ENCODE measurements at regions not wholly inside any gene's neighbourhood (a gene's known extent, or its start where the extent isn't known, plus 50 kb on each side); places are given as distances from the start of the nearest gene placed in this dataset.

DNA sequence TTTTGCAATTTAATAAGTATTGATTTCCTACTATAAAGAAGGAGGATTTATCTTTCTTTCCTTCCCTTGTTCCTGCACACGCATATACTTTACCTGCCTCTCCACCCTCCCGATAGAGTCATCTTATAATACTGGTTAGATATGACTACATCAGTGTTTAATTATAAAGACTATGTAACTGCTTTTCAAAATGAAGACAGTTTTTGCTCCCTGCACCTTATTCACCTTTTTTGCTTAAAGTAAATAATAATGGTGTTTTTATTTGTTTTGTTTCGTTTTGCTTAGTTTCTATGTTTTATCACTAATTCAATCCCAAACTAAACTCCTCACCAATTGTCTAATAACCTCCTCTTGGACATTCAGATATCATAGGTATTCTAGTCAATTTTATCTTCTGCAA is 101.9 kb upstream of the RORA start:
- peaks cover 15% of the 10 kb centered on the region for H3K27me3 Mint-ChIP-seq (ENCODE audit: insufficient read depth, unreplicated experiment)
- no peaks in the 10 kb centered on the region for H3K4me1 Mint-ChIP-seq (ENCODE audit: low read depth, unreplicated experiment)
- no peak overlapping the region for H3K4me3 Mint-ChIP-seq (ENCODE audit: unreplicated experiment)
- H3K36me3 ChIP-seq (ENCODE audit: control insufficient read depth, insufficient read depth, low read length), result no peaks in the 10 kb centered on the region
- H3K9me3 ChIP-seq, result no peaks in the 10 kb centered on the region
- intact Hi-C loops (cut with micrococcal nuclease; ENCODE audit: unreplicated experiment), result no loop called here
- H3K36me3 Mint-ChIP-seq (ENCODE audit: insufficient read depth, unreplicated experiment), result no peaks in the 10 kb centered on the region
- TF ChIP-seq, protein P1, sequence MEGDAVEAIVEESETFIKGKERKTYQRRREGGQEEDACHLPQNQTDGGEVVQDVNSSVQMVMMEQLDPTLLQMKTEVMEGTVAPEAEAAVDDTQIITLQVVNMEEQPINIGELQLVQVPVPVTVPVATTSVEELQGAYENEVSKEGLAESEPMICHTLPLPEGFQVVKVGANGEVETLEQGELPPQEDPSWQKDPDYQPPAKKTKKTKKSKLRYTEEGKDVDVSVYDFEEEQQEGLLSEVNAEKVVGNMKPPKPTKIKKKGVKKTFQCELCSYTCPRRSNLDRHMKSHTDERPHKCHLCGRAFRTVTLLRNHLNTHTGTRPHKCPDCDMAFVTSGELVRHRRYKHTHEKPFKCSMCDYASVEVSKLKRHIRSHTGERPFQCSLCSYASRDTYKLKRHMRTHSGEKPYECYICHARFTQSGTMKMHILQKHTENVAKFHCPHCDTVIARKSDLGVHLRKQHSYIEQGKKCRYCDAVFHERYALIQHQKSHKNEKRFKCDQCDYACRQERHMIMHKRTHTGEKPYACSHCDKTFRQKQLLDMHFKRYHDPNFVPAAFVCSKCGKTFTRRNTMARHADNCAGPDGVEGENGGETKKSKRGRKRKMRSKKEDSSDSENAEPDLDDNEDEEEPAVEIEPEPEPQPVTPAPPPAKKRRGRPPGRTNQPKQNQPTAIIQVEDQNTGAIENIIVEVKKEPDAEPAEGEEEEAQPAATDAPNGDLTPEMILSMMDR (IDR thresholded peaks at IDR 0.05; ENCODE audit: insufficient read depth in 1 of 2, low read depth in 1 of 2, low read length in 1 of 2, severe bottlenecking in 1 of 2, unreplicated experiment in 1 of 2), result no peak
- no peaks in the 10 kb centered on the region for H3K9me3 Mint-ChIP-seq (ENCODE audit: unreplicated experiment)
- H3K4me1 ChIP-seq, result no peaks in the 10 kb centered on the region
- BruUV-seq (replicated peaks), result no TSS peak
- CTCF ChIA-PET, result no interaction called here
- no peaks in the 10 kb centered on the region for H3K27me3 ChIP-seq (replicated peaks; ENCODE audit: control insufficient read depth, insufficient read depth, low read length)
- no peak for DNase-seq
- H3K4me3 ChIP-seq (ENCODE audit: low read depth, low read length), result no peak overlapping the region
- no peak overlapping the region for H3K27ac Mint-ChIP-seq (ENCODE audit: unreplicated experiment)
- POLR2A ChIA-PET, result no interaction called here

DNA sequence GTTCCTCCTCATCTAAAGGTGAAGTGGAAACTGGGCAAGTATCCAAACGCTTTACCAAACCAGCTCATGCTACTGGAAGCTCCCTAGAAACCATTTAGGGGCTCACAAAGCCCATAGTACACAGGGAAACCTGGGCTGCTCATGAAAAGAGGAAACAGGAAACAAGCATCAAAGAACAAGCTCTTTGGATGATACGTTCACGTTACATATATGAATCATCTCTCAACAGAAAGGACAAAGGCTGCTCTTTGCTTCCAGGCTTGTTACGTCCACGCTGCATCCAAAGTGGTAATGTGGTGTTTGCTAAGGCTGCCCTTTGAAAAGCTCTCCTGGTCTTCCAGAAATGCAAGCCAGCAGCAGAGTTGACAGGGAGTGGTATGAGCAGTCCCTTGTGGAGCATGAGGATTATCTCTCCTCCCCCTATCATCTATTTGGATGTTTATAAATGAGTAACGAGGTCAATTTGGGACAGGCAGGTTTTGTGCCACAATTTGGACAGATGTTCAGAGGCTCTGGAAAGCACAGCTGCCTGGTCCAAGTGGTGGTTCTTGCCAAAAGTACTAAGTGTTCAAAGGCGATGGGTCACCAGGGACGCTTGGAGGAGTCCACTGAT is 98.0 kb upstream of the RORA start:
- Mint-ChIP-seq H3K4me1 (ENCODE audit: low read depth, unreplicated experiment) (no peaks in the 10 kb centered on the region), H3K27me3 (ENCODE audit: insufficient read depth, unreplicated experiment) (peaks cover 9% of the 10 kb centered on the region), H3K9me3 (ENCODE audit: unreplicated experiment) (no peaks in the 10 kb centered on the region), H3K4me3 (ENCODE audit: unreplicated experiment) (no peak overlapping the region), H3K27ac (ENCODE audit: unreplicated experiment) (no peak overlapping the region), H3K36me3 (ENCODE audit: insufficient read depth, unreplicated experiment) (no peaks in the 10 kb centered on the region)
- ChIA-PET POLR2A (no interaction called here), CTCF (no interaction called here)
- no peaks in the 10 kb centered on the region for H3K36me3 ChIP-seq (ENCODE audit: control insufficient read depth, insufficient read depth, low read length)
- BruUV-seq (replicated peaks), result no TSS peak
- no peaks in the 10 kb centered on the region for H3K9me3 ChIP-seq
- no peak overlapping the region for H3K4me3 ChIP-seq (ENCODE audit: low read depth, low read length)
- no peak for DNase-seq
- H3K27me3 ChIP-seq (replicated peaks; ENCODE audit: control insufficient read depth, insufficient read depth, low read length), result no peaks in the 10 kb centered on the region
- H3K4me1 ChIP-seq, result no peaks in the 10 kb centered on the region
- intact Hi-C loops (cut with micrococcal nuclease; ENCODE audit: unreplicated experiment), result no loop called here
- TF ChIP-seq, protein P1 (IDR thresholded peaks at IDR 0.05; ENCODE audit: insufficient read depth in 1 of 2, low read depth in 1 of 2, low read length in 1 of 2, severe bottlenecking in 1 of 2, unreplicated experiment in 1 of 2), result no peak

GRCh38 chr15:61319892-61320291 is 90.8 kb upstream of the RORA start:
- TF ChIP-seq, protein P1 (IDR thresholded peaks at IDR 0.05; ENCODE audit: insufficient read depth in 1 of 2, low read depth in 1 of 2, low read length in 1 of 2, severe bottlenecking in 1 of 2, unreplicated experiment in 1 of 2), result no peak

More at GRCh38 chr15:61319892-61320291, 90.8 kb upstream of the RORA start:
- BruUV-seq (replicated peaks), result no TSS peak
- peaks cover 17% of the 10 kb centered on the region for H3K27me3 Mint-ChIP-seq (ENCODE audit: insufficient read depth, unreplicated experiment)
- no peak overlapping the region for H3K27ac Mint-ChIP-seq (ENCODE audit: unreplicated experiment)
- Histone ChIP-seq H3K9me3 (no peaks in the 10 kb centered on the region), H3K27me3 (replicated peaks; ENCODE audit: control insufficient read depth, insufficient read depth, low read length) (no peaks in the 10 kb centered on the region), H3K36me3 (ENCODE audit: control insufficient read depth, insufficient read depth, low read length) (no peaks in the 10 kb centered on the region), H3K4me1 (no peaks in the 10 kb centered on the region), H3K4me3 (ENCODE audit: low read depth, low read length) (no peak overlapping the region)
- H3K36me3 Mint-ChIP-seq (ENCODE audit: insufficient read depth, unreplicated experiment), result no peaks in the 10 kb centered on the region
- CTCF ChIA-PET, result no interaction called here
- no peak for DNase-seq
- intact Hi-C loops (cut with micrococcal nuclease; ENCODE audit: unreplicated experiment), result no loop called here
- H3K4me3 Mint-ChIP-seq (ENCODE audit: unreplicated experiment), result no peak overlapping the region
- H3K9me3 Mint-ChIP-seq (ENCODE audit: unreplicated experiment), result peaks cover 9% of the 10 kb centered on the region
- no peaks in the 10 kb centered on the region for H3K4me1 Mint-ChIP-seq (ENCODE audit: low read depth, unreplicated experiment)
- POLR2A ChIA-PET, result no interaction called here

Measured in Caco-2 (cell line).